CD4-positive, alpha-beta memory T cell (primary cell): ENCODE measurements at regions not wholly inside any gene's neighbourhood (a gene's known extent, or its start where the extent isn't known, plus 50 kb on each side); places are given as distances from the start of the nearest gene placed in this dataset.

ENCODE experiments used
- CTCF ChIA-PET: fragments of 350-600 bp; sonication (Branson Sonifier 250); formaldehyde crosslinking; loops from one replicate; lab custom pipeline; 2021; ENCODE audit warnings: inconsistent platforms; ENCODE audit not compliant: partially characterized antibody; lab: Charles Lee
- POLR2A ChIA-PET: fragments of 350-600 bp; sonication (Branson Sonifier 250); formaldehyde crosslinking; loops from one replicate; lab custom pipeline; 2021; ENCODE audit not compliant: partially characterized antibody; lab: Charles Lee
- DNase-seq, 5 donors: peaks; one replicate each; pipeline versions ENCODE4 v3.0.0 to v3.0.0-alpha.2; 2020 to 2022; ENCODE audit warnings: mixed read lengths in 1 of 5
- H3K27ac ChIP-seq: one replicate; pipeline ENCODE4 v1.7.0; 2013; ENCODE audit warnings: low read depth, low read length
- H3K27me3 ChIP-seq: 2 replicates; pipeline ENCODE4 v1.7.0; 2013; ENCODE audit warnings: mild to moderate bottlenecking, low read length, moderate library complexity; ENCODE audit not compliant: insufficient read depth
- H3K36me3 ChIP-seq: 2 replicates; pipeline ENCODE4 v1.7.0; 2013; ENCODE audit warnings: mild to moderate bottlenecking, low read length, moderate library complexity; ENCODE audit not compliant: insufficient read depth
- H3K4me1 ChIP-seq: 2 replicates; pipeline ENCODE4 v1.7.0; 2013; ENCODE audit warnings: mild to moderate bottlenecking, low read length, moderate library complexity; ENCODE audit not compliant: insufficient read depth
- H3K4me3 ChIP-seq, 2 donors: one replicate each; pipeline ENCODE4 v1.7.0; 2013; ENCODE audit warnings: low read length in 2 of 2, mild to moderate bottlenecking in 1 of 2
- H3K9me3 ChIP-seq, 2 donors: one replicate each; pipeline ENCODE4 v1.7.0; 2013; ENCODE audit warnings: low read length in 2 of 2, control low read depth in 1 of 2; ENCODE audit not compliant: control insufficient read depth in 1 of 2
- H3K27ac Mint-ChIP-seq, 7 donors: one replicate each; pipeline ENCODE4 v1.8.0; 2020 to 2021; ENCODE audit warnings: mixed read lengths in 7 of 7, mild to moderate bottlenecking in 6 of 7, inconsistent platforms in 3 of 7, moderate library complexity in 3 of 7
- H3K27me3 Mint-ChIP-seq, 2 donors: one replicate each; pipeline ENCODE4 v1.8.0; 2020 to 2021; ENCODE audit warnings: mixed read lengths in 2 of 2
- H3K36me3 Mint-ChIP-seq, 2 donors: one replicate each; pipeline ENCODE4 v1.8.0; 2020 to 2021; ENCODE audit warnings: mixed read lengths in 2 of 2, inconsistent platforms in 1 of 2, mild to moderate bottlenecking in 1 of 2
- H3K4me1 Mint-ChIP-seq, 4 donors: one replicate each; pipeline ENCODE4 v1.8.0; 2020 to 2021; ENCODE audit warnings: mixed read lengths in 4 of 4, mild to moderate bottlenecking in 1 of 4
- H3K4me3 Mint-ChIP-seq, 8 donors: one replicate each; pipeline ENCODE4 v1.8.0; 2020 to 2021; ENCODE audit warnings: mixed read lengths in 8 of 8, mild to moderate bottlenecking in 7 of 8, moderate library complexity in 6 of 8, inconsistent platforms in 3 of 8
- H3K9me3 Mint-ChIP-seq, 8 donors: one replicate each; pipeline ENCODE4 v1.8.0; 2020 to 2021; ENCODE audit warnings: mixed read lengths in 8 of 8, mild to moderate bottlenecking in 5 of 8, inconsistent platforms in 3 of 8, moderate library complexity in 1 of 8
- intact Hi-C: fragments of 100-400 bp; cut with micrococcal nuclease; formaldehyde crosslinking; loops from one replicate; pipeline ENCODE4 v1.15.1; 2023

DNA sequence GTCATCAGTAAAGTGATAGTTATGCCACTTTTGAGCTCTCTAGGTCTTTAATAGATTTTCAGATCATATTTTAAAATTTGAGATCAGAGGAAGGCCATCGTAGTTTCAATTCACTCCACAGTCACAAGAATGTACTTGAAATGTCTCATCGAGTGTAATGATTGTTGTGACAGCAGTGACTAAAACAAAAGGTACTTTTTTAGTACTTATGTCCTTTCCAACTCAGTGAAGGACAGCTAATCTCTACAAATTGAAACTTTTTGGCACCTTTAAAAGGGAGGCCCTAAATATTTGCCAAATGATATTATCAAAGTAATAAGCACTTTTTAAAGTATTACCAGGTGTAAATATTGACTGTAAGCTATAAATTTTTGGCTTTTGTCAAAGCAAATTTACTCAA is 702.9 kb upstream of the GRM3 start:
- H3K36me3 ChIP-seq = no peaks in the 10 kb centered on the region
- ChIA-PET CTCF (interaction anchor here (1.2 kb wide), 1 partner anchor 24 kb away, joined by 4 read pairs; no protein-coding TSS in a partner anchor), POLR2A (no interaction called here)

DNA sequence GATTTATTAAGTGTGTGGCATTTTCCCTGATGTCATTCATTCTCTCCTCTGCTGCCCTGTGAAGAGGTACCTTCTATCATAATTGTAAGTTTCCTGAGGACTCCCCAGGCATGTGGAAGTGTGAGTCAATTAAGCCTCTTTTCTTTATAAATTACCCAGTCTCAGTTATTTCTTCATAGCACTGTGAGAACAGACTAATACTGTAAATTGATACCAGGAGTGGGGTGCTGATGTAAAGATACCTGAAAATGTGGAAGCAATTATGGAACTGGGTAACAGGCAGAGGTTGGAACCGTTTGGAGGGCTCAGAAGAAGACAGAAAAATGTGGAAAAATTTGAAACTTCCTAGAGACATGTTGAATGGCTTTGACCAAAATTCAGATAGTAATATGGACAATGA is 711.8 kb upstream of the GRM3 start:
- Histone ChIP-seq H3K4me1 (no peaks in the 10 kb centered on the region), H3K36me3 (no peaks in the 10 kb centered on the region), H3K9me3 (no peaks in the 10 kb centered on the region), H3K27me3 (no peaks in the 10 kb centered on the region), H3K4me3 (no peak overlapping the region), H3K27ac (no peak overlapping the region)
- POLR2A ChIA-PET = no interaction called here
- intact Hi-C loops = no loop called here
- CTCF ChIA-PET = no interaction called here
- no peaks in the 10 kb centered on the region for H3K4me1 Mint-ChIP-seq
- no peak overlapping the region for H3K4me3 Mint-ChIP-seq
- H3K9me3 Mint-ChIP-seq = peaks cover 2 to 24% (median 13%) of the 10 kb centered on the region in 8 donors
- no peak overlapping the region for H3K27ac Mint-ChIP-seq
- H3K36me3 Mint-ChIP-seq = no peaks in the 10 kb centered on the region
- H3K27me3 Mint-ChIP-seq = no peaks in the 10 kb centered on the region
- no peak for DNase-seq

More for the DNA sequence above, 702.9 kb upstream of the GRM3 start:
- Mint-ChIP-seq H3K27me3 (no peaks in the 10 kb centered on the region), H3K36me3 (no peaks in the 10 kb centered on the region), H3K9me3 (peaks cover 0 to 15% (median 5%) of the 10 kb centered on the region in 8 donors), H3K4me1 (no peaks in the 10 kb centered on the region), H3K4me3 (no peak overlapping the region), H3K27ac (no peak overlapping the region)
- intact Hi-C loops = no loop called here
- no peaks in the 10 kb centered on the region for H3K27me3 ChIP-seq
- H3K27ac ChIP-seq = no peak overlapping the region
- no peaks in the 10 kb centered on the region for H3K4me1 ChIP-seq
- H3K4me3 ChIP-seq = no peak overlapping the region
- DNase-seq = no peak
- no peaks in the 10 kb centered on the region for H3K9me3 ChIP-seq

DNA sequence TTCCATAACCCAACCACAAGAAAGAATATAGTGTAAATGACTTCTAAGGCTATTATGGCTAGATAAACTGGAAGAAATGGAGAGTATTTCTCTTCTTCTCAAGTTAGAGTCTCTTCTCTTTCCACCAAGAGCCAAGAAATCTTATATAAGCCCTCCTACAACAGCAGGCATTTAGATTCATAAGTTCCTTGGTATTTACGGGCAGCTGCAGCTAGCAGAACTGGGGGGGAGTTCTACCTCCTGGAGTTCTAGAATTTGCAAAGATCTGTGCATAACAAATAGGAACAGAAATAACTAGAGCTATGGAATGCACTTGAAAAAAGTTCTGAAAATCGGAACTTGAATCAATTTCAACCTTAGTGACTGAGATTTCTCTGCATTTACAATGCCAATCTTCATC is 715.2 kb upstream of the GRM3 start:
- intact Hi-C loops = no loop called here
- H3K9me3 Mint-ChIP-seq = peaks cover 0 to 12% (median 8%) of the 10 kb centered on the region in 8 donors
- POLR2A ChIA-PET = no interaction called here

DNA sequence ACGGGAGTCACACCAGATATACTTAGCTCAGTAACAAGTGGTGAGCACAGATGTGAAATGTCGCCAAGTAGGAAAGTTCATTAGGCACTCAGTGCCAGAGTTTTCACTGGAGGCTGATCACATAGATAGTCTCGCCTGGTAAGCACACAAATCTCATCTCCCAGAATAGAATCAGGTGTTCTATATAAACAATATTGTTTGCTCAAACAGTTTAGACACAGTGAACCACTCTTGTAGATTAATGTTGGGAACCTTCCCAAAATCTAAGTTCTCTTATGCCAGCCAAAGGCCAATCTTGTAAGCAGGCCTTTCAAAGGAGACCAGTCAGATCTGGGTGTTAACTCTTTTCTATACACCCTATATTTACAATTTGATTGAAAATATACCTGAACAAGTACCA is 716.5 kb upstream of the GRM3 start:
- Histone ChIP-seq H3K27ac (no peak overlapping the region), H3K4me1 (no peaks in the 10 kb centered on the region), H3K36me3 (no peaks in the 10 kb centered on the region), H3K9me3 (no peaks in the 10 kb centered on the region), H3K27me3 (no peaks in the 10 kb centered on the region), H3K4me3 (no peak overlapping the region)
- Mint-ChIP-seq H3K27me3 (no peaks in the 10 kb centered on the region), H3K27ac (no peak overlapping the region), H3K4me3 (no peak overlapping the region), H3K4me1 (no peaks in the 10 kb centered on the region), H3K9me3 (peaks cover 0 to 12% (median 7%) of the 10 kb centered on the region in 8 donors), H3K36me3 (no peaks in the 10 kb centered on the region)
- intact Hi-C loops = no loop called here
- no peak for DNase-seq
- ChIA-PET POLR2A (no interaction called here), CTCF (no interaction called here)

More for the DNA sequence above, 715.2 kb upstream of the GRM3 start:
- no peaks in the 10 kb centered on the region for H3K4me1 Mint-ChIP-seq
- no peak overlapping the region for H3K4me3 ChIP-seq
- no peaks in the 10 kb centered on the region for H3K9me3 ChIP-seq
- H3K27me3 ChIP-seq = no peaks in the 10 kb centered on the region
- no peak overlapping the region for H3K4me3 Mint-ChIP-seq
- H3K27me3 Mint-ChIP-seq = no peaks in the 10 kb centered on the region
- H3K27ac Mint-ChIP-seq = no peak overlapping the region
- H3K36me3 Mint-ChIP-seq = no peaks in the 10 kb centered on the region
- no peak overlapping the region for H3K27ac ChIP-seq
- CTCF ChIA-PET = no interaction called here
- H3K4me1 ChIP-seq = no peaks in the 10 kb centered on the region
- no peaks in the 10 kb centered on the region for H3K36me3 ChIP-seq
- no peak for DNase-seq

DNA sequence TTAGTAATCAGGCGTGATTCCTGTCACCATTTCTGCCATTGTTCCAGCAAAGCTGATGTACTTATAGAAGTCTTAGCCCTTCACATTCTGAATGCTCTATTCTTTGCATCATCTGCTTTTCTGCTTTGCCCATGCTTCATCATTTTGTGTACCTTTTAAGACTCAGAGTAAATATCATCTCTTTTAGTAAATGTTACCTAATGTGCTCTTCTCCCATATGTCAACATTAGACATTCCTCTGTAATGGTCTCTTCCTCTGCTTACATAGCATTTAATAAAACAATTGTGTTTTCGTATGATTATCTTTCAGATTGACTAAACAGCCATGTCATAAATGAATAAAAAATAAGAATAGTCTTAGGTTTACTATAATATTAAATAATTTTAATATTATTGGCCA is 719.6 kb upstream of the GRM3 start:
- Mint-ChIP-seq H3K27ac (no peak overlapping the region), H3K27me3 (no peaks in the 10 kb centered on the region), H3K4me1 (no peaks in the 10 kb centered on the region), H3K36me3 (no peaks in the 10 kb centered on the region), H3K9me3 (peaks cover 0 to 10% (median 3%) of the 10 kb centered on the region in 8 donors), H3K4me3 (no peak overlapping the region)
- H3K4me3 ChIP-seq = no peak overlapping the region
- no peaks in the 10 kb centered on the region for H3K27me3 ChIP-seq
- DNase-seq = no peak
- H3K27ac ChIP-seq = no peak overlapping the region
- POLR2A ChIA-PET = no interaction called here
- CTCF ChIA-PET = no interaction called here
- no peaks in the 10 kb centered on the region for H3K9me3 ChIP-seq
- no peaks in the 10 kb centered on the region for H3K4me1 ChIP-seq
- no peaks in the 10 kb centered on the region for H3K36me3 ChIP-seq
- intact Hi-C loops = no loop called here

DNA sequence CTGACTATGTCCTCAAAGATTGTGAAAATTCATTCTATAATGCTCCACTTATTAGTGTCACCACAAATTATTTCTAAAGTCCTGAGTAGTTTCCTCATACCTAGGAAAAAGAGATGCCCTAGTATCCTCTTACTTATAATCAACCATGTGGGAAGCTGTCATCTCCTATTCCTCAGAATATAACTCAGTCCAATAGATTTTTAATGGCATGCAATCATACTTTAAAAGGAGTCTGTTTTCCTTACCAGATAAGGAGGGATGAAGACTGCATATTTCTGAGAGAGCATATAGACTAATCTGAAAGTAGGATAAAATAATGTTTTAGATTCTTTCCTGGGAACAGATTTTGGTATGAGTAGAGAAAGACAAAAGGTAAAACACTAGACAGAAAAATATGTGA is 727.7 kb upstream of the GRM3 start:
- peaks cover 0 to 18% (median 5%) of the 10 kb centered on the region in 8 donors for H3K9me3 Mint-ChIP-seq
- H3K9me3 ChIP-seq = peaks cover 0 to 5% of the 10 kb centered on the region in 2 donors
- no peak overlapping the region for H3K27ac Mint-ChIP-seq
- H3K27me3 Mint-ChIP-seq = no peaks in the 10 kb centered on the region
- H3K4me1 Mint-ChIP-seq = no peaks in the 10 kb centered on the region
- ChIA-PET CTCF (no interaction called here), POLR2A (no interaction called here)
- intact Hi-C loops = no loop called here
- no peaks in the 10 kb centered on the region for H3K36me3 ChIP-seq
- no peaks in the 10 kb centered on the region for H3K27me3 ChIP-seq
- DNase-seq = no peak
- H3K27ac ChIP-seq = no peak overlapping the region
- H3K4me3 ChIP-seq = no peak overlapping the region
- no peaks in the 10 kb centered on the region for H3K36me3 Mint-ChIP-seq
- H3K4me3 Mint-ChIP-seq = no peak overlapping the region
- no peaks in the 10 kb centered on the region for H3K4me1 ChIP-seq

DNA sequence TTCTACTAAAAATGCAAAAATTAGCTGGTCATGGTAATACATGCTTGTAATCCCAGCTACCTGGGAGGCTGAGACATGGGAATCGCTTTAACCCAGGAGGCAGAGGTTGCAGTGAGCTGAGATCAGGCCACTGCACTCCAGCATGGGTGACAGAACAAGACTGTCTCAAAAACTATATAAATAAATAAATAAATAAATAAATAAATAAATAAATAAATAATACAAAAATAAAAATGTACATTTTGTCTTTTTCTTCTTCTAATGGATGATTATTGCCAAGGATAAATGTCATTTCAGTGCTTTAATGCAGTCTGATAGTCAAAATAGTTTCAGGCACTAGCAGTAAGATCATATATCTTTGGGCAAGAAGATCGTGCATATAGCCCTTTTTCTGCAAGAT is 727.6 kb upstream of the SEMA3D start:
- Histone ChIP-seq H3K9me3 (peaks cover 0 to 9% of the 10 kb centered on the region in 2 donors), H3K36me3 (no peaks in the 10 kb centered on the region), H3K27ac (no peak overlapping the region), H3K27me3 (no peaks in the 10 kb centered on the region), H3K4me1 (no peaks in the 10 kb centered on the region), H3K4me3 (no peak overlapping the region)
- Mint-ChIP-seq H3K36me3 (no peaks in the 10 kb centered on the region), H3K4me3 (no peak overlapping the region), H3K27ac (no peak overlapping the region), H3K4me1 (no peaks in the 10 kb centered on the region), H3K27me3 (no peaks in the 10 kb centered on the region), H3K9me3 (peaks cover 2 to 21% (median 11%) of the 10 kb centered on the region in 8 donors)
- intact Hi-C loops = no loop called here
- POLR2A ChIA-PET = no interaction called here
- no peak for DNase-seq
- CTCF ChIA-PET = no interaction called here

DNA sequence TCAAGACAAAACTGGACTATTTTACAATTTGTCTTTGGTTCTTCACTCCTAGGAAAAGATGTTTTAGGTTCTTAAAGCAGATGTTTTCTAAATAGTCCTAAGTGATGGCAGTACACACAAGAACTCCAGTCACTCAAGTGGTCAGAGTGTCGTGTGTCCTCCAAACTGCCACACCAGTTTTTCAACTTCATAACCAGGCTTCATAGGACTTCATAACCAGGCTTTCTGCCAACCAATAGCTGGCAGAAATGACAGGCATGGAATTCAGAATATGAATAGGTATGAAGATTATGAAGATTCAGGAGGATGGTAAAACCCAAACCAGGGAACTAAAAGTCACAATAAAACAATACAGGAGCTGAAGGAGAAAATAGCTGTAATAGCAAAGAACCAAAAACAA is 721.2 kb upstream of the SEMA3D start:
- H3K4me3 ChIP-seq = no peak overlapping the region
- H3K9me3 ChIP-seq = peaks cover 0 to 9% of the 10 kb centered on the region in 2 donors
- CTCF ChIA-PET = no interaction called here
- POLR2A ChIA-PET = no interaction called here
- no peak overlapping the region for H3K27ac ChIP-seq
- H3K4me1 Mint-ChIP-seq = no peaks in the 10 kb centered on the region
- no peaks in the 10 kb centered on the region for H3K27me3 ChIP-seq
- H3K36me3 ChIP-seq = no peaks in the 10 kb centered on the region
- no peaks in the 10 kb centered on the region for H3K27me3 Mint-ChIP-seq
- H3K36me3 Mint-ChIP-seq = no peaks in the 10 kb centered on the region
- H3K4me3 Mint-ChIP-seq = no peak overlapping the region
- intact Hi-C loops = no loop called here
- peaks cover 2 to 19% (median 16%) of the 10 kb centered on the region in 8 donors for H3K9me3 Mint-ChIP-seq
- no peaks in the 10 kb centered on the region for H3K4me1 ChIP-seq
- no peak overlapping the region for H3K27ac Mint-ChIP-seq
- no peak for DNase-seq
